GM19239 (cell line): ENCODE measurements at regions not wholly inside any gene's neighbourhood (a gene's known extent, or its start where the extent isn't known, plus 50 kb on each side); places are given as distances from the start of the nearest gene placed in this dataset.

Experiments
- DNase-seq: peaks from one replicate; pipeline ENCODE4 v3.0.0; 2011; ENCODE audit warnings: low spot score; ENCODE audit not compliant: insufficient read length
- FAIRE-seq: peaks from 2 replicates; lab custom pipeline; 2011; peaks lifted over from hg19 to GRCh38; lab: Jason Lieb, UNC

DNA sequence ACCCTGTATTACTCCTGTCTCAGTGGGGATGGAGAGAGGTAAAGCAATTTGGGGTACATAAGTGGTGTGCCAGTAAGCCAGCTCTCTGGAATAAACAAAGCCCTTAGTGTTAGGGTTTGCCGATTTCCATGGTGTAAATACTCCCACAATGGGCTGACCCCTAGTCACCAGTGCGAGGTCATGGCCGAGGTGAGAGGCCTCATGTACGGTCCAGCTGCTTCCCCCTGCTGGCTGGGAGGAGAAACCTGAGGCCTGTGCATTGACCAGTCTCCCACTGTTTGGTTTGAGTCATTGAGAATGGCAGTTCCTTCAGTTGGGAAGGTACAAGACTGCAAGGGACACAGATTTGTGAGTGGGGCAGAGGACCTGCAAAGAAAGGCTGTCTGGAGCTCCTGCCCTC is 382.0 kb downstream of the CDH26 start:
- DNase-seq (no peak), FAIRE-seq (no peak)

DNA sequence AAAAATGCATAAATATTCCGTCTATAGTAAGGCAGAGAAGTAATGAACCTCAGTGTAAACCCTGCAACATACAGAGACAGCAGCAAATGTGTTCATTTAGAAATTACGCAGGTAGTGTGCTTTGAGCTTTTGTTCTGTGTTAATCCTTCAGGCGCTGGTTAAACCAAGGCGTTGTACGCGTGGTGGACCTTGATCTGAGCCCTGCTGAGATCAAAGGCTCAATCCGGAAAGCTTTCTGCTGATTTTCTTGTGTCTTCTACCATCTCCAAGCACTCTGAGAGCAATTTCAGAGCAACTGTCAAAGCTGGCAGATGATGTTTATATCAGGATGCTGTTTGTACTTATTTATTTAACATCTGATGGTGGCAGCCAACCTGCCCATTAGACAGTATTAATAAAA is 382.8 kb downstream of the CDH26 start:
- no peak for DNase-seq
- FAIRE-seq = no peak

DNA sequence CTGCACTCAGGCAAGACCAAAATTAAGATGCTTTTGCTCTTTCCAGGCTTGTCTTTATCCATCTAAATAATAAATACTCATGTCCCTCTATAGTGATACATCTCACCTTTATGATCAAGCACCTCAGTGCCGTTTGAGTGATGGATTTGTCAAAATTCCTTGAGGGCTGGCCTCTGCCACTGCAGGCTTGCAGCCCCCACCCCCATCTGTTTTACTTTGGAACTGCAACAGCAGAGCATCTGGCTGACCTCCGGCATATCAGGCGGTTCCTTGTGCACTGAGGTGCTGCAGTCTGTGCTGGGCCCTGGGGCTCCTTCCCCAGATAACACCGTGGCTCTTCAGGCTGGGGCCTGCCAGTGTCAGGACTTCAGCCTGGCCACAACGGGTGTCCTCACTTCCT is 386.9 kb downstream of the CDH26 start:
- DNase-seq (no peak), FAIRE-seq (no peak)

DNA sequence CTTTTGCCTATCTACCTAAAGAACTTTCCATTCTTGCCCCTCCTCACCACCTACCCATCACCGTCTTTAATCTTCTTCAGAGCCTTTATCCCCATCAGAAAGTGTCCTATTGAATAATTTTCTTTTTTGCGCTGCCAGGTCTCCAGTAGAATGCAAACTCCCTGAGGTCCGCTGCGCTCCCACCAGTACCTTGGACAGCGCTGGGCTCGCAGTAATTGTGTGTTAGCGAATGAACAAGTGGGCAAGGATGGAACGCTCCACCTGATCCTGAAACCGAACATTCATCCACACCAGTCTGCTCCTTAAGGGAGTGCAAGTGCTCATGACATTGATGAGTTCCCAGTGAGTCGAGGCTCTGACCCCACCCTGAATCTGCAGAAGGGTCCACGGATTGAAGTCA is 391.2 kb downstream of the CDH26 start:
- FAIRE-seq (no peak), DNase-seq (no peak)

DNA sequence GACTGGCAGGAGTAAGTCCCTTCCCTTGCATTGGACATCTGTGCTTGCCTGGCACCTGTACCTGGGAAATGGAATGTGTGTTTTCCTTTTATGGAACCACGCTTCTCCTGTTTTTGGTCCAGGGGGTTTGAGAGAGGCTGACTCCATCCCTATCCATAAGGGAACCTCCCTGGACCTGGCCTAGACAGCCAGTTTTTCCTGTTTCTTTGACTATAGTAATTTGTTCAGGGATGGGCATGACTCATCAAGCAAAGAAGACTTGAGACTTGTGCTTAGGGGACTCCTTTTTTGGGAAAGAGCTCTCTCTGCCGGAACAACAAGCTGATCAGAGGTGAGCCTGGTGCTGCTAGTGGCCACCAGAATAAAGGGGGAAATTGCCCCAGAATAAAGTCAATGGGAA is 393.8 kb downstream of the CDH26 start:
- FAIRE-seq = no peak
- no peak for DNase-seq

DNA sequence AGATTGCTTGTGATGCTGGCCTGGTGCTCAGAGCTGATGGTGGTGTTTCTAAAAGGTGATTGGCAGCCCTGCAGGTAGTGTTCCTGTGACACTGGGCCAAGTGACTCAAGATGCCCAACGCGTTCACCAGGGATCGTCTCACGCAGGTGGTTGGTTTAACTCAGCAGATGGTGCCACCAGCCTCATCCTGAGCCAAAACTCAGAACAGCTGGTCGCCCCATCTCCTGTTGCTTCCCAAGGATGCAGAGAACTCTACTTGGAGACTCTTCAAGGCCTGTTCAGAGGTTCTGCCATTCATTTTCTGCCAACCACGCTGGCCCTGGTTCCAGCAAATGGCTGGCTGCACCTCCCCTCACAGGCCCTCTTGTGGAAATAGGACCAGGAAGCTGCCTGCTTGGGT is 394.4 kb downstream of the CDH26 start:
- DNase-seq (no peak), FAIRE-seq (no peak)

DNA sequence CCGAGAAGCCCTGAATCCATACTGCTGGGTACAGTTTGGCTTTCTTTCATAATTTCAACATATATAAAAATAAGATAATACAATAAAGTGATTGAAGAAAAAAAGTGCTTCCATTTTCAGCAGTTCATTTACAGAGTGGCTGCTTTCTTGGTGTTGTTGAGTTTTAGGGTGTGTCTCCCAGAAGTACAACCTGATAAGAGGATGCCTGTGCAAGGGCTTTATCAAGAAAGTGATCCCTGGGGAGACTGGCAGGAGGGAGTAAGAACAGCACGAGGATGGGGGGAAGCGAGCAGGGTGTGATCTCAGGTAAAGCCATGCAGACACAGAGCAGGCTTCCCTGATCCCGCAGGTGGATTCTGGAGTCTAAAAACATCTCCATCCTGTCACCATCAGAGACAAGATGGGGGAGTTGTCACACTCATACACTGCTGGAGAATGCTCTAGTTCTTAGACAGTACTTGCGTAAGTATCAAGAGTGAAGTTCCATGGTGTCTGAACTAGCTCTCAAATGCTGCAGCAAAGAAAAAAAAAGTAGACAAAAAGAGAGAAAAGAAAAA is 395.9 kb downstream of the CDH26 start:
- DNase-seq = no peak
- FAIRE-seq = no peak

DNA sequence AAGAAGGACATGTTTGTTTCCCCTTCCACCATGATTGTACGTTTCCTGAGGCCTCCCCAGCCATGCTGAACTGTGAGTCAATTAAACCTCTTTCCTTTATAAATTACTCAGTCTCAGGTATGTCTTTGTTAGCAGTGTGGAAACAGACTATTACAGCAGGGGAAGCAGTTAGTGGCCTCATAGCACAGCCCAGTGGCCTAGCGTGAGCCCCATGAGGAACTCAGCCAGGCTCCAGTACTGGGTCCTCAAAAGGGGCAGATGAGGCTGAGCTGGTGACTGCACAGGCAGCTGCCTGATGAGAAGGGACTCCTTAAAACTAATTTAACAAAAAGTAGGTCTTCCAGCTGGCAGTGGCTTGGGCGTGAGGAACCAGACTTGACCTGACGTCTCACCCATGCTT is 399.9 kb downstream of the CDH26 start:
- DNase-seq = no peak
- no peak for FAIRE-seq

DNA sequence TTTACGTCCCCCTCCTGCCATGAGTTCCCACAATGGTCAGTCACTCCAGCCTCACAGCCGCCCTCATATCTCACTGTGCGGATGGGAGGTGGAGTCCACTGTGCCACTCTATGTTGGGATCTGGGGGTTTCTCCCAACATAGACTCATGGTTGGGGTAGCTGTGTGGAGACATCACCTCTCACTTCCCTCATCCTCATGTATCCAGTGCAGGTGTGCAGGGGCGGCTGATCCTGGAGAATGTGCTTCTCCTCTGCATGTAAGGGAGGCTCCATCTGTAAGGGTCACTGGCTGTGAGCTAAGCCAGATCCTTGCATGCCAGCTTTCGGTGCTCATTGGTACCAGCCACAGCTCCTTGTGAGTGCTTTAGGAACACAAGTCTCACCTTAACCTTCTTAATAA is 400.8 kb downstream of the CDH26 start:
- DNase-seq (no peak), FAIRE-seq (no peak)

DNA sequence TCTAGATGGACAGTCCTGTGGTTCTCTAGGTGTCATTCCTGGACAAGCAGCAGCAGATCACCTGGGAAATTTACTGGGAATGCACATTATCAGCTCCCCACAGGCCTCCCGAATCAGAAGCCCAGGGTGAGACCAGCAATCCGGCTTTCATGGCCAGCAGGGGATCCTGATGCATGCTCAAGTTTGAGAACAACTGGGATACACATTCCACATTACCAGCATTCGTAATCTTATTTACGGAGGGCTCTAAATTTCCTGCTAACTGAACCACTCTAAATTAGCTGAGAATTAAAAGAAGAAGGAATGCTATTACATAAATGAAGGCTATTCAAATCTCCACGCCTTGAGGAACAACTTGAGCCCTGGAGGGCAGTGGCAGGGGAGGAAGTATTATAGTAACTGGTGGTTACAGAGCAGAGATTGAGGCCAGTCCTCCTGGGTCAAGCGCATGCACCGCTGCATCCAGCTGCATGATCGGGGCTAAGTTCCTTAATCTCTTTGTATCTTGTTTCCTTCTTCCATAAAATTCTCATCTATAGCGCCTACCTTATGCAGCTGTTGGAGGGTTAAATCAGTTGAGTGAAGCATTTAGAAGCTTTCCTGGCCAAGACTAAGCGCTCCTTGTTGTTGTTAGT is 403.7 kb downstream of the CDH26 start:
- DNase-seq = no peak
- FAIRE-seq = no peak

DNA sequence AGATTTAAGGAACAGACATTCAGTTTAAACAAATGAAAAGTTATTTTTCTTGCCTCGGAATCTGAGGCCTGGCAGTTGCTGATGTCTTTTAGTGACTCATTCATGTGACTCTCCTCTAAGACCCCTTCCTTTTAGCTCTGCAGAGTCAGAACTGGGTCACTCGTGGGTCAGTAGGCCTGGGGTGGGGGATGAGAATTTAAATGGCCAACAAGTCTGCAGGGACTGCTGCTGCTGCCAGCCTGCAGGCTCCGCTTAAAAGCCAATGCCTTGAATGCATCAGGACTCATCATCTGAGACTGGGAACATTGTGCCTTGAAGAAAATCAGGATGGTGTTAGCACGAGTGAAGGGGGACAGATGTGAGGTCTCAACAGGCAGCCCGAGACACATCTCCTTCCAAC is 404.3 kb downstream of the CDH26 start:
- DNase-seq (no peak), FAIRE-seq (no peak)

DNA sequence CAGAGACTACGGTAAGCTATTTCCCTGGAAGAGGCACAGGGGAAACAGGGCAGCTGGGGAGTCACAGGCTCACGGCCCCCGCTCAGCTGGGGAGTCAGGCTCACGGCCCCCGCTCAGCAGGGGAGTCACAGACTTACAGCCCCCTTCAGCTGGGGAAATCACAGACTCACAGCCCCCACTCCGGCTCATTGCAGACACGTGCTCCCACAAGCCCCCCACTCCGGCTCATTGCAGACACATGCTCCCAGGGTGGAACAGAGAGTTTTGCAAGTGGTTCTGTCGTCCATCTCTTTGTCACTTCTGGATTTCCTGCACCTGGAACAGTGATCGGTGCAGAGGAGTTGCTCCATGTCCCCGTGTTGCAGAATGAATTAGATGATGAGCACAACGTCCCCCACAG is 405.5 kb downstream of the CDH26 start:
- DNase-seq (no peak), FAIRE-seq (no peak)

DNA sequence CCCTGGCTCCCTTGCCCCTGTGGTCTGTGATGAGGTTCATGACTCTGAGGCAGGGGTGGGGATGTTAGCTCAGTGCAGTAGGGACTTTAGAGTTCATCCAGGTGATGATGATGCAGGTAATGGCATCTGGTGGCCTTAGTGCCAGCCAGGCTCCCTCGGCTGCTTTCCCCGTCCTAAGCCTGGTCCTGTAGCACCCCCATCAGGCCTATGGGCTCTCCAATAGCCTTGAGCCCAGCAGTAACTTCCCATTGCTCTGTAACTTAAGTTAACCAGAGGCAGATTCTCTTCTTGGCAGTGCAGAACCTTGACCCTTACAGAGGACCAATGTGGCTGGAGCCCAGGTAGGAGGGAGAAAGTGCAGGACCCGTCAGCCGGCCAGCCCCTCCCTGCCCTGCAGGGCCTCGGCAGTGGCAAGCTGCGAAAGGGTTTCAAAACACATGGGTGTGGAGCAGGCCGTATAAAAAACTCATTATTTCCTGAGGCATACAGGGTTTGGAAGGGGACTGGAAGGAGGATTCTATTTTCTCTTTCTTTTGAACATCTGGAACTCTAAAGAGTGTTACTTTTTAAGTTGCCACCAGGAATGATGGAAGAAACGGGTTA is 406.9 kb downstream of the CDH26 start:
- no peak for DNase-seq
- no peak for FAIRE-seq

DNA sequence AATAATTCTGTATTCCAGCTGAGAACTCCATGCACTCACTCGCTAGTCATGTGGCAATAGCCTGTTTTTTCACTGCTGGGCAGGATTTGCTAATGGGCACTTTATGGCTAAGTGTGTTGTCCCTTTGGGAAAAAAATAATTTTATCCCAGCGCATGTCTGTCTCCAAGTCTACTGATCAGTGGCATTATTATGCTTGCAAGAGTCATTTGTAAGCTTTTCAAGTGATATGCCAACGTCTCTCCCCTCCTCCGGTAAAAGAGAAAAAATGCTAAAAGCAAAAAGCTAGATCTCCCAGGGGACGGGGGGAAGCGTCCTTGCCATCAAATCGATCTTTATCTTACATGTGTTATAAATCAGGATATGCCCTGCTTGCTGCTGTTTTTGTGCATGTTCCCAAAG is 407.7 kb downstream of the CDH26 start:
- no peak for FAIRE-seq
- no peak for DNase-seq

DNA sequence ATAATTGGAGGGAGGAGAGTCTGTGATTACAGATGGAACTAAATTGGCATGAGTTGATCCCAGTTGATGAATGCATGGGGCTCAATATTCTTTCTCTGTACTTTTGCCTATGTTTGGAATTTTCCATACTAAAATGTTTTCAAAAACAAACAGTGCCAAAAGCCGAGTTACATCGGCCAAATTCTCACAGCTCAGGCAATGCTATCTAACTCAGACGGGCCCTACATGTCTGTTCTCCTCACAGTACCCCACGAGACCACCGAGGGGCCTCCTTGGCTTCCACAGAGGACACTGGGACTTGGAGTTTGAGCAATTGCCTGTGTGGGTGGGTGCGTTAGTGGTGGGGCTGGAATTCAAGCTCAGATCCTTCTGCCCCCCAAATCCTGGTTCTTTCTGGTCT is 413.2 kb downstream of the CDH26 start:
- no peak for DNase-seq

DNA sequence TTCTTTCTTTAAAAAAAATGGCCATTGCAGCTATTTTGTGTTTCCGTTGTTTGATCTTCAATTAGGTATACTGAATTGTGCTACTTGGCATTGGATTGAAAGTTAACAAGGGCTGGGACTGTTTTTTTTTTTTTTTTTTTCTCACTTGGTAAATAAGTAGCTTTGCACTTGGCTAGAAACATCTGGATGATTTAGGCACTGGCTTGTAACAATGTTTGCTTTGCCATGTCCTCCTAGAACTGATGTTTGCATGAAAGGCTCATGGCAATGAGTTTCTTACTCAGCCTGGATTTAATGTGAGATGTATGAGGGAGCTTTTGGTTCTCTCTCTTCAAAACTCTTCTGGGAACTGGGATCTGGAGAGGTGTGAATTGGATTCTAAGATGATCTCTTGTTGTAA is 414.1 kb downstream of the CDH26 start:
- DNase-seq (no peak), FAIRE-seq (no peak)

More for the DNA sequence above, 413.2 kb downstream of the CDH26 start:
- FAIRE-seq = no peak

DNA sequence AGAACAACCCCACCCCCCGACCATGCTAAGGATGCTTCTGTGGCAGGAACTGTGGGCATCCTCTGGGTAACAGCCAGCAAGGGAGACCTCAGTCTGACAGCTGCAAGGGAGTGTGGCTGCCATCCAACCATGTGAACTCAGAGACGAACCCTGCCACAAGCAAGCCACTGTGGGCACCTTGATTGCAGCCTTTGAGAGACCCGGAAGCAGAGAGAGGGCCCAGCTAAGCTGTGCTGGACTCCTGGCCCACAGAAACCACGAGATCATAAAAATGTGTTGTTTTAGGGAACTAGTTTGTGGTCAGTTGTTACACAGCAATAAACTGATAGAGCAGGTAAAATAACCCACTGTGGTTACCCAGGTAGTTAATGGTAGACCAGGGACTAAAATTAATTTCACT is 414.6 kb downstream of the CDH26 start:
- no peak for DNase-seq
- FAIRE-seq = no peak

DNA sequence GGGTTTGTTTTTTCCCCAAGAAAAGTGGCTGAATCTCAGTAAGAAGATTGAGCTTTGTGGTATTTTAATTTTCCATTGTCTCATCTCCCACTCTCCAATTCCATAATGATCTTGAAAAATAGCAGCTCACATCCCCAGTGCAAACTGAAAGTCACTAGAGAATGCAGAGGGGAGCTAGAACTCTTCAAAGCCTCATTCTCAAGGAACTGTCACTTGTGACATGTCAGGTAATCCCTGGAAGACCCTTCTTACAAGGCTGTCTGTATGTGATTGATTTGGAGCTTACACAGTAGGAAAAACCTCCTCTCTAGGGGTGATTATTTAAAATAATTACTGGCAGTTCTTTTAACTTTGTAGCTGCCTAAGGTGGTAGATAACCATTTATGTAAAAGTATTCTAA is 420.4 kb downstream of the CDH26 start:
- no peak for FAIRE-seq
- no peak for DNase-seq

DNA sequence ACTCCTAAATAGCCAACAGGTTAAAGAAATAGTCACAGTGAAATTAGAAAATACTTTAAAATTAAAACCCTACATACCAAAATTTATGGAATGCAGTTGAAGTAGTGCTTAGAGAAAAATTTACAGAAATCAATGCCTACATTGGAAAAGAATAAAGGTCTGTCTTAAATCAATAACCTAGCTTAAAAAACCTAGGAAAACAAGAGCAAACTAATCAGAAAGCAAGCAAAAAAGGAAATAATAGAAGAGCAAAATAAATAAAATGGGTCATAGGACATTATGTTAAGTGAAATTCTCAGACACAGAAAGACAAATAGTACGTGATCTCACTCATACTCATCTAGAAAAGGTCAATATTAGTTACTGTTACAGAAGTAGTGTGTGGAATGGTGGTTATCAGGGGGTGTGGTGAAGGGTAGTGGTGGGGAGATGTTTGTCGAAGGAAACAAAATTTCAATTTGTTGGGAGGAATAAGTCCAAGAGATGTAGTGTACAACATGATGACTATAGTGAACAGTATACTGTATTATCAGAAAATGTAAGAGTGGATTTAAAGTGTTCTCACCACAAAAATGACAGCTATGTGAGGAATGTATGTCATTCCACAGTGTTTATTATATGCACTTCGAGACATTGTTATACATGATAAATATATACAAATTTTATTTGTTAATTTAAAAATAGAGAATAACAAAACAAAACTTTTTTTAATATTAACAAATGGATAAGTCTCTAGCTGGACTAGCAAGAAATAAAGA is 423.6 kb downstream of the CDH26 start:
- DNase-seq (no peak), FAIRE-seq (no peak)

DNA sequence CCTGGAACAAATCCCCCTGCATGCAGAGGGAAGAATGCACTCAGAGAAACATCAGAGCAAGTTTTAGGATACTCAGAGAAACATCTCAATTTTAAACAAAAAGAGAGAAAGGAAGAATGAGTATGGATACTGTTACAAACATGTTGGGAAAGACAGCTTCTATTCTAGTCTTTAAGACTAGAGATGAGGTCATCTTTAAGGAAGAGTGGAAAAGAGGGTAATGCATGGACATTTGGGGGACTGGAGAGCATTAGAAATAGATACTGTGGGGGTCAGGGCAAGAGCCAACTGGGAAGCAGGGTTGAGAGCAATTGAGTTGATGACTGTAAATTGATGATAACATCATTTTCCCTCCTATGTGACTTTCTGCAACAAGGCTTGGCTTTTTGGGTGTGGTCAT is 431.2 kb downstream of the CDH26 start:
- FAIRE-seq = no peak

DNA sequence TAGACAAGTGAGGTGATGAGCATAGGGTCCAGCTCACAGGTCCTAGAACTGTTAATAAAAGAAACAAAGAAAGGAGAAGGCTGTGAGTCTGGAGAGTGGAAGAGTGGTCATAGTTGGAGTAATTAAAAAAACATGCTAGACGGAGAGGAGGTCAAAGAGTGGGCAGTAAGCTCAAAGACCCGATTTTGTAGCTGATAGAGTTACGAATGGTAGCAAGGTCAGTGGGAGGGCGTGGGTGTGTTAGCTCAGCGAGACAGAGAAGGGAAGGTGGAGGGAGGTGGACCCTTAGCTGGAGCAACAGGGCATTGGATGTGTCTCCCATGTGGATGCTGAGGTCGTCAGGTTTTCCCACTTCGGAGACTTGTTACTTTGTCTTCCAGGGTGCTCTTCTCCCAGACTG is 431.7 kb downstream of the CDH26 start:
- FAIRE-seq (no peak), DNase-seq (no peak)

More for the DNA sequence above, 431.2 kb downstream of the CDH26 start:
- no peak for DNase-seq
